ENCODE measurements at regions not wholly inside any gene's neighbourhood (a gene's known extent, or its start where the extent isn't known, plus 50 kb on each side); places are given as distances from the start of the nearest gene placed in this dataset.

GRCh38 chr3:103894162-103894822, 1459.5 kb downstream of the ZPLD1 start:
- ATAC-seq = no peak

GRCh38 chr3:103899328-103899727, 1464.5 kb downstream of the ZPLD1 start:
- DNase-seq = no peak
- no peak for ATAC-seq

More at GRCh38 chr3:103894162-103894822, 1459.5 kb downstream of the ZPLD1 start:
- no peak for DNase-seq

- DNase-seq = no peak
- ATAC-seq = no peak
Observed at GRCh38 chr3:103904991-103905390, 1461.7 kb upstream of the ALCAM start.

GRCh38 chr3:103906304-103906703, 1460.4 kb upstream of the ALCAM start:
- no peak for ATAC-seq

GRCh38 chr3:103906808-103907207, 1459.9 kb upstream of the ALCAM start:
- DNase-seq (no peak), ATAC-seq (no peak)

More at GRCh38 chr3:103906304-103906703, 1460.4 kb upstream of the ALCAM start:
- DNase-seq = no peak

GRCh38 chr3:103907567-103907966, 1459.1 kb upstream of the ALCAM start:
- ATAC-seq = no peak
- no peak for DNase-seq

GRCh38 chr3:103909395-103909794, 1457.3 kb upstream of the ALCAM start:
- DNase-seq = no peak
- no peak for ATAC-seq

GRCh38 chr3:103918336-103918735, 1448.4 kb upstream of the ALCAM start:
- ATAC-seq (no peak), DNase-seq (no peak)

- DNase-seq = no peak
- ATAC-seq = no peak
Observed at GRCh38 chr3:103919327-103919726, 1447.4 kb upstream of the ALCAM start.

GRCh38 chr3:103923907-103924306, 1442.8 kb upstream of the ALCAM start:
- ATAC-seq (no peak), DNase-seq (no peak)

GRCh38 chr3:103924544-103924943, 1442.2 kb upstream of the ALCAM start:
- DNase-seq (no peak), ATAC-seq (no peak)

GRCh38 chr3:103926936-103927335, 1439.8 kb upstream of the ALCAM start:
- DNase-seq = no peak
- no peak for ATAC-seq

- DNase-seq = no peak
- no peak for ATAC-seq
Observed at GRCh38 chr3:103927896-103928295, 1438.8 kb upstream of the ALCAM start.

- ATAC-seq (no peak), DNase-seq (no peak)
Observed at GRCh38 chr3:103937094-103937493, 1429.6 kb upstream of the ALCAM start.

- no peak for DNase-seq
- no peak for ATAC-seq
Observed at GRCh38 chr3:103947062-103947461, 1419.6 kb upstream of the ALCAM start.

GRCh38 chr3:103949693-103950092, 1417.0 kb upstream of the ALCAM start:
- no peak for ATAC-seq
- no peak for DNase-seq

GRCh38 chr3:103950676-103951075, 1416.0 kb upstream of the ALCAM start:
- DNase-seq = no peak
- ATAC-seq = no peak

GRCh38 chr3:103953796-103954195, 1412.9 kb upstream of the ALCAM start:
- ATAC-seq (no peak), DNase-seq (no peak)

- no peak for DNase-seq
- ATAC-seq = no peak
Observed at GRCh38 chr3:103960819-103961218, 1405.9 kb upstream of the ALCAM start.

- ATAC-seq (no peak), DNase-seq (no peak)
Observed at GRCh38 chr3:103963599-103963998, 1403.1 kb upstream of the ALCAM start.

- ATAC-seq (no peak), DNase-seq (no peak)
Observed at GRCh38 chr3:103965764-103966163, 1400.9 kb upstream of the ALCAM start.

- ATAC-seq (no peak), DNase-seq (no peak)
Observed at GRCh38 chr3:103966749-103967148, 1400.0 kb upstream of the ALCAM start.

GRCh38 chr3:103968131-103968530, 1398.6 kb upstream of the ALCAM start:
- DNase-seq (no peak), ATAC-seq (no peak)

GRCh38 chr3:103968751-103969150, 1398.0 kb upstream of the ALCAM start:
- ATAC-seq = no peak
- no peak for DNase-seq

- DNase-seq = no peak
- ATAC-seq = no peak
Observed at GRCh38 chr3:103976931-103977339, 1389.8 kb upstream of the ALCAM start.
